B cell (primary cell): ENCODE measurements at regions not wholly inside any gene's neighbourhood (a gene's known extent, or its start where the extent isn't known, plus 50 kb on each side); places are given as distances from the start of the nearest gene placed in this dataset.

Experiments
- ATAC-seq: fragments of 200-7000 bp; cut with Tn5 transposase; one replicate; pipeline ENCODE4 v1.10.0; 2021; ENCODE audit warnings: low read depth, mild to moderate bottlenecking, moderate number of reproducible peaks, moderate library complexity
- CTCF ChIA-PET: fragments of 350-600 bp; sonication (Branson Sonifier 250); formaldehyde crosslinking; loops from one replicate; lab custom pipeline; 2021; ENCODE audit warnings: antibody characterized with exemption, inconsistent platforms; lab: Charles Lee
- POLR2A ChIA-PET: fragments of 350-600 bp; sonication (Branson Sonifier 250); formaldehyde crosslinking; loops from one replicate; lab custom pipeline; 2021; ENCODE audit warnings: antibody characterized with exemption; lab: Charles Lee
- DNase-seq: peaks from one replicate; pipeline ENCODE4 v3.0.0; 2013
- H2AFZ ChIP-seq: 2 replicates; pipeline ENCODE4 v1.6.1; 2012; ENCODE audit warnings: mild to moderate bottlenecking, low read depth, low read length; ENCODE audit not compliant: insufficient read depth, poor library complexity, severe bottlenecking
- H3K27ac ChIP-seq, 2 donors: 1 replicate in 1 of 2; 2 replicates in 1 of 2; pipeline ENCODE4 v1.5.1; 2012 to 2013; ENCODE audit warnings: low read length in 2 of 2, mild to moderate bottlenecking in 2 of 2, moderate library complexity in 1 of 2
- H3K27me3 ChIP-seq, 4 experiments: fragments of 200-600 bp in 1 of 4; sonication (generic) in 1 of 4; replicated peaks in 1 of 4; 1 replicate in 2 of 4; 2 replicates in 2 of 4; pipeline versions ENCODE4 v1.6.1 to v1.7.0; 2013 to 2016; ENCODE audit warnings: low read length in 3 of 4, mild to moderate bottlenecking in 2 of 4, mixed read lengths in 1 of 4, moderate library complexity in 1 of 4; ENCODE audit not compliant: insufficient read depth in 4 of 4, control insufficient read depth in 3 of 4; ENCODE audit errors: control extremely low read depth in 1 of 4
- H3K36me3 ChIP-seq, 2 experiments: replicated peaks in 1 of 2; 1 replicate in 1 of 2; 2 replicates in 1 of 2; pipeline versions ENCODE4 v1.6.1 to v1.7.1; 2013; ENCODE audit warnings: low read length in 1 of 2; ENCODE audit not compliant: insufficient read depth in 2 of 2, control insufficient read depth in 1 of 2; ENCODE audit errors: control extremely low read depth in 1 of 2, extremely low read depth in 1 of 2
- H3K4me1 ChIP-seq, 2 donors: fragments of 200-600 bp in 1 of 2; sonication (generic) in 1 of 2; 1 replicate in 1 of 2; 2 replicates in 1 of 2; pipeline versions ENCODE4 v1.5.1 to v1.6.1; 2013 to 2017; ENCODE audit warnings: low read length in 2 of 2; ENCODE audit not compliant: control insufficient read depth in 2 of 2, insufficient read depth in 2 of 2
- H3K4me2 ChIP-seq: replicated peaks from 2 replicates; pipeline ENCODE3; 2012; ENCODE audit warnings: mild to moderate bottlenecking, low read depth, low read length; ENCODE audit not compliant: poor library complexity, severe bottlenecking
- H3K4me3 ChIP-seq, 5 experiments: fragments of 200-600 bp in 1 of 5; sonication (generic) in 1 of 5; 1 replicate in 3 of 5; 2 replicates in 2 of 5; pipeline versions ENCODE4 v1.5.1 to v1.7.0; 2011 to 2016; ENCODE audit warnings: low read length in 4 of 5, mild to moderate bottlenecking in 4 of 5, low read depth in 2 of 5, control low read depth in 1 of 5, moderate library complexity in 1 of 5; ENCODE audit not compliant: insufficient read depth in 1 of 5; ENCODE audit errors: control extremely low read depth in 1 of 5, extremely low read depth in 1 of 5
- H3K79me2 ChIP-seq: fragments of 200-600 bp; sonication (generic); one replicate; pipeline ENCODE4 v1.6.0; 2016; ENCODE audit warnings: low read length; ENCODE audit not compliant: control insufficient read depth, insufficient read depth
- H3K9ac ChIP-seq: fragments of 200-600 bp; sonication (generic); 2 replicates; pipeline ENCODE4 v1.6.1; 2017; ENCODE audit warnings: mild to moderate bottlenecking, low read length, moderate library complexity
- H3K9me3 ChIP-seq, 3 donors: one replicate each; pipeline versions ENCODE4 v1.6.1 to v1.7.1; 2013; ENCODE audit warnings: low read length in 2 of 3; ENCODE audit not compliant: control insufficient read depth in 2 of 3, insufficient read depth in 1 of 3; ENCODE audit errors: control extremely low read depth in 1 of 3
- H4K20me1 ChIP-seq: 2 replicates; pipeline ENCODE4 v1.6.0; 2012; ENCODE audit warnings: mild to moderate bottlenecking, low read length; ENCODE audit not compliant: insufficient read depth, control insufficient read depth, poor library complexity, severe bottlenecking
- H3K27ac Mint-ChIP-seq: one replicate; pipeline ENCODE4 v1.8.0; 2021; ENCODE audit warnings: mixed read lengths
- H3K27me3 Mint-ChIP-seq: one replicate; pipeline ENCODE4 v1.8.0; 2021; ENCODE audit warnings: mixed read lengths
- H3K4me1 Mint-ChIP-seq: one replicate; pipeline ENCODE4 v1.8.0; 2021; ENCODE audit warnings: mixed read lengths
- H3K4me3 Mint-ChIP-seq: one replicate; pipeline ENCODE4 v1.8.0; 2021; ENCODE audit warnings: mixed read lengths
- H3K9me3 Mint-ChIP-seq: one replicate; pipeline ENCODE4 v1.8.0; 2022; ENCODE audit warnings: mixed read lengths; ENCODE audit not compliant: insufficient read depth
- CTCF ChIP-seq: fragments of 200-600 bp; IDR thresholded peaks from one replicate; pipeline ENCODE4 v1.8.0; 2022; ENCODE audit warnings: antibody characterized with exemption, mild to moderate bottlenecking
- EZH2 ChIP-seq: IDR thresholded peaks from 2 replicates; pipeline ENCODE4 v1.6.1; 2012; ENCODE audit warnings: borderline replicate concordance, low read depth, mild to moderate bottlenecking, moderate library complexity, low read length; ENCODE audit not compliant: insufficient read depth, poor library complexity, severe bottlenecking
- WGBS: methylation state at CpG from one replicate; pipeline ENCODE4 v1.1.5; 2013; ENCODE audit warnings: missing lambda C conversion rate; ENCODE audit not compliant: insufficient coverage; 5-methylcytosine and 5-hydroxymethylcytosine counted together
- intact Hi-C: fragments of 100-400 bp; cut with micrococcal nuclease; formaldehyde crosslinking; loops from one replicate; pipeline ENCODE4 v1.10.0; 2022

- no peak for TF ChIP-seq CTCF
- no peak for TF ChIP-seq EZH2
- ChIA-PET POLR2A (no interaction called here), CTCF (no interaction called here)
- no peak overlapping the region for H3K27ac ChIP-seq
- no peaks in the 10 kb centered on the region for H3K79me2 ChIP-seq
- no peak for ATAC-seq
- intact Hi-C loops: no loop called here
- H3K27me3 Mint-ChIP-seq: no peaks in the 10 kb centered on the region
- no peak overlapping the region for H3K4me3 ChIP-seq
- no peaks in the 10 kb centered on the region for H3K27me3 ChIP-seq
- H3K36me3 ChIP-seq: no peaks in the 10 kb centered on the region
- no peak overlapping the region for H3K4me3 Mint-ChIP-seq
- no peak overlapping the region for H3K27ac Mint-ChIP-seq
- no peaks in the 10 kb centered on the region for H4K20me1 ChIP-seq
- H3K4me1 Mint-ChIP-seq: no peaks in the 10 kb centered on the region
- peaks cover 0 to 5% (median 0%) of the 10 kb centered on the region in 3 donors for H3K9me3 ChIP-seq
- H3K9me3 Mint-ChIP-seq: peaks cover 2% of the 10 kb centered on the region
- DNase-seq: no peak
- no peak overlapping the region for H2AFZ ChIP-seq
- WGBS: no CpG with 5 or more reads among the region's 2 CpGs
- no peak overlapping the region for H3K4me2 ChIP-seq
- H3K9ac ChIP-seq: no peak overlapping the region
- H3K4me1 ChIP-seq: no peaks in the 10 kb centered on the region
Measured at GRCh38 chr3:21310161-21310560, 440.8 kb downstream of the ZNF385D start.

- CTCF ChIA-PET: no interaction called here
- POLR2A ChIA-PET: no interaction called here
- Histone ChIP-seq H3K4me2 (no peak overlapping the region), H3K27ac (no peak overlapping the region), H3K9ac (no peak overlapping the region), H3K36me3 (no peaks in the 10 kb centered on the region), H3K79me2 (no peaks in the 10 kb centered on the region), H3K4me3 (no peak overlapping the region), H3K9me3 (peaks cover 0 to 12% (median 3%) of the 10 kb centered on the region in 3 donors), H4K20me1 (no peaks in the 10 kb centered on the region), H2AFZ (no peak overlapping the region), H3K27me3 (no peaks in the 10 kb centered on the region), H3K4me1 (no peaks in the 10 kb centered on the region)
- Mint-ChIP-seq H3K4me1 (no peaks in the 10 kb centered on the region), H3K9me3 (peaks cover 3% of the 10 kb centered on the region), H3K27me3 (no peaks in the 10 kb centered on the region), H3K4me3 (no peak overlapping the region), H3K27ac (no peak overlapping the region)
- no peak for ATAC-seq
- intact Hi-C loops: no loop called here
- TF ChIP-seq CTCF (no peak), EZH2 (no peak)
- DNase-seq: no peak
- WGBS: no CpG with 5 or more reads among the region's 1 CpG
Measured at GRCh38 chr3:21297304-21297703, 453.7 kb downstream of the ZNF385D start.
